Neural progenitor cell (in vitro differentiated cells): ENCODE measurements at regions not wholly inside any gene's neighbourhood (a gene's known extent, or its start where the extent isn't known, plus 50 kb on each side); places are given as distances from the start of the nearest gene placed in this dataset.

Experiments used
- CTCF ChIP-seq: fragments of 200-600 bp; sonication (generic); IDR thresholded peaks from 2 replicates; pipeline ENCODE4 v1.5.1; 2017; ENCODE audit warnings: antibody characterized with exemption, mild to moderate bottlenecking
- EZH2 ChIP-seq: fragments of 200-600 bp; sonication (generic); IDR thresholded peaks from 2 replicates; pipeline ENCODE4 v1.6.1; 2017; ENCODE audit warnings: antibody characterized with exemption, mild to moderate bottlenecking, moderate library complexity
- EZH2phosphoT487 ChIP-seq: fragments of 200-600 bp; sonication (generic); IDR thresholded peaks from 2 replicates; pipeline ENCODE4 v1.6.1; 2017; ENCODE audit warnings: antibody characterized with exemption

DNA sequence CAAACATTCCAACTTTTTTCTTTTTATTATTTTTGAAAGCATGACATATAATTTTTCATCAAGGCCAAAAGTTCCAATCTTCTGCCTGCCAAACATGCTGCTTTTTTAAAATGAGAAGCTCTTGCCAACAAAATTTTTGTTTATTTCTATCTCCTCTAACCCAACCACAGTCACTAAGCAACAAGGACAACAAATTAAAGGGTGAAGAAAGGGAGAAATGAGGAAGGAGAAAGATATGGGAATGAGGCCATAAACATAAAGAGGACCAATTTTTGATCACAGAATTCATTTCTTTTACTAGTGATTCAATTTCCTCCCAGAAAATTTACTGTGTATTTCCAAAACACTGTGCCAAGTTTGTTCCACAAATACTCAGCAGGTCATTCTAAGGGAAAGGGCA, 537.0 kb upstream of the DIAPH2 start:
- no peak for TF ChIP-seq CTCF
- no peak for TF ChIP-seq EZH2
- TF ChIP-seq EZH2phosphoT487, result no peak
